K562 (cell line): ENCODE measurements at regions not wholly inside any gene's neighbourhood (a gene's known extent, or its start where the extent isn't known, plus 50 kb on each side); places are given as distances from the start of the nearest gene placed in this dataset.

Source experiments
- ATF7 ChIP-seq: fragments of 450-650 bp; IDR thresholded peaks from 2 replicates; pipeline ENCODE4 v1.7.1; 2014; ENCODE audit warnings: mild to moderate bottlenecking, moderate library complexity
- EP300 ChIP-seq: IDR thresholded peaks from 2 replicates; pipeline ENCODE4 v1.6.1; 2012; ENCODE audit warnings: low read length, improper control_type of control experiment
- SRF ChIP-seq, 2 experiments: fragments of 250-450, 450-650 bp in 1 of 2; sonication (Bioruptor Pico) in 1 of 2; sonication (generic) in 1 of 2; formaldehyde crosslinking; IDR thresholded peaks; 2 replicates each; pipeline versions ENCODE4 v1.5.0 to v1.5.1; 2020 to 2022; ENCODE audit warnings: mild to moderate bottlenecking in 1 of 2, missing genetic modification reagents in 1 of 2
- TCF7L2 ChIP-seq: fragments of 150-350 bp; IDR thresholded peaks from 2 replicates; pipeline ENCODE4 v1.6.1; 2016; ENCODE audit warnings: low read depth, mild to moderate bottlenecking, low read length, moderate library complexity
- TF ChIP-seq, protein P1 (sequence below), 3 experiments: IDR thresholded peaks in 2 of 3; conservative IDR thresholded peaks in 1 of 3; 2 replicates each; pipeline ENCODE4 v1.5.1; 2011 to 2012; ENCODE audit warnings: low read length in 3 of 3, mild to moderate bottlenecking in 3 of 3, control low read depth in 2 of 3, improper control_type of control experiment in 1 of 3, inconsistent platforms in 1 of 3, low read depth in 1 of 3, mixed read lengths in 1 of 3, moderate library complexity in 1 of 3; ENCODE audit not compliant: insufficient read depth in 2 of 3

DNA sequence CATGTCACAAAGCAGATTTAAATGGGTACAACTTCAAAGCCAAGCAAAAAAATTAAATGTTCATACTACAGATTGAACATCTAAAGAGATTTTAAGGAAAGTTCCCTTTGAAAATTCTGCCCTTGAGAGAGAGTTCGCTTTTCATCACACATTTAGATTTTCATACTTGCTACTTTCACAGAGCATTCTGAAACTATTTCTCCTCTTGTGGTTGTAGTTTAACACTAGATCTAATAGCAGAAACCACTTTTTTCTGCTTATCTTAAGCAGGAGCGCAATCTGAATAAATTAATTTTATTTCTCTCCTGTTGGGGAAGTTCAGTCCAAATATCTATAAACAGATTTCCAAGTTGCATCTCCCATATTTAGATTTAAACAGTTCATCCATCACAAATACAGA is 173.3 kb upstream of the RASA1 start:
- no peak for TF ChIP-seq SRF (CRISPR knock-in tag; IDR thresholded peaks at IDR 0.05)
- TF ChIP-seq TCF7L2 = no peak
- TF ChIP-seq, protein P1, sequence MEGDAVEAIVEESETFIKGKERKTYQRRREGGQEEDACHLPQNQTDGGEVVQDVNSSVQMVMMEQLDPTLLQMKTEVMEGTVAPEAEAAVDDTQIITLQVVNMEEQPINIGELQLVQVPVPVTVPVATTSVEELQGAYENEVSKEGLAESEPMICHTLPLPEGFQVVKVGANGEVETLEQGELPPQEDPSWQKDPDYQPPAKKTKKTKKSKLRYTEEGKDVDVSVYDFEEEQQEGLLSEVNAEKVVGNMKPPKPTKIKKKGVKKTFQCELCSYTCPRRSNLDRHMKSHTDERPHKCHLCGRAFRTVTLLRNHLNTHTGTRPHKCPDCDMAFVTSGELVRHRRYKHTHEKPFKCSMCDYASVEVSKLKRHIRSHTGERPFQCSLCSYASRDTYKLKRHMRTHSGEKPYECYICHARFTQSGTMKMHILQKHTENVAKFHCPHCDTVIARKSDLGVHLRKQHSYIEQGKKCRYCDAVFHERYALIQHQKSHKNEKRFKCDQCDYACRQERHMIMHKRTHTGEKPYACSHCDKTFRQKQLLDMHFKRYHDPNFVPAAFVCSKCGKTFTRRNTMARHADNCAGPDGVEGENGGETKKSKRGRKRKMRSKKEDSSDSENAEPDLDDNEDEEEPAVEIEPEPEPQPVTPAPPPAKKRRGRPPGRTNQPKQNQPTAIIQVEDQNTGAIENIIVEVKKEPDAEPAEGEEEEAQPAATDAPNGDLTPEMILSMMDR (IDR thresholded peaks at IDR 0.05 in 2 of 3, conservative IDR thresholded peaks at IDR 0.05 in 1 of 3; ENCODE audit: insufficient read depth in 2 of 3, low read depth in 1 of 3, low read length in 3 of 3) = no peak
- TF ChIP-seq EP300 = no peak
- no peak for TF ChIP-seq ATF7
